ENCODE measurements at regions not wholly inside any gene's neighbourhood (a gene's known extent, or its start where the extent isn't known, plus 50 kb on each side); places are given as distances from the start of the nearest gene placed in this dataset.

DNA sequence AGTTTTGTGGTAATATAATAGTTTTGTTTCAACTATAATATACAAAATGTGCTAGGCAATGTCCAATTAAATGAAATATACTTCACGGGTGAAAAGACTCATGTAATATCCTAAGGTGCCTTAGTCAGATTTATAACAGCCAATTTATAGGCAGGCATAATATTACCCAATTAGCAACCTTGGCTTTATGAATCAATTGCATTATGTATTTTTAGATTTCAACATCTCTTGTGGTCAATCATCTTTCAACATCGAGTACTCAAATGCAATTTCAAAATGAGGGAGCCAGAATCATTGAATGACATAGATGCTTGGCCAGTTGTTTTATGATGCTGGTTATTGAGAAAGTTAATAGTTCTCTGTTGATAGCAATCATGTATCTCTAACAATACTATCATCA, 110.3 kb upstream of the SP8 start:
- Histone ChIP-seq H3K36me3 (no peaks in the 10 kb centered on the region), H3K4me3 (ENCODE audit: low read depth, low read length) (no peak overlapping the region), H3K9me3 (ENCODE audit: severe bottlenecking) (peaks cover 8% of the 10 kb centered on the region), H3K27me3 (ENCODE audit: insufficient read depth, low read depth, severe bottlenecking) (no peaks in the 10 kb centered on the region), H3K27ac (no peak overlapping the region)
- TF ChIP-seq, protein P1, sequence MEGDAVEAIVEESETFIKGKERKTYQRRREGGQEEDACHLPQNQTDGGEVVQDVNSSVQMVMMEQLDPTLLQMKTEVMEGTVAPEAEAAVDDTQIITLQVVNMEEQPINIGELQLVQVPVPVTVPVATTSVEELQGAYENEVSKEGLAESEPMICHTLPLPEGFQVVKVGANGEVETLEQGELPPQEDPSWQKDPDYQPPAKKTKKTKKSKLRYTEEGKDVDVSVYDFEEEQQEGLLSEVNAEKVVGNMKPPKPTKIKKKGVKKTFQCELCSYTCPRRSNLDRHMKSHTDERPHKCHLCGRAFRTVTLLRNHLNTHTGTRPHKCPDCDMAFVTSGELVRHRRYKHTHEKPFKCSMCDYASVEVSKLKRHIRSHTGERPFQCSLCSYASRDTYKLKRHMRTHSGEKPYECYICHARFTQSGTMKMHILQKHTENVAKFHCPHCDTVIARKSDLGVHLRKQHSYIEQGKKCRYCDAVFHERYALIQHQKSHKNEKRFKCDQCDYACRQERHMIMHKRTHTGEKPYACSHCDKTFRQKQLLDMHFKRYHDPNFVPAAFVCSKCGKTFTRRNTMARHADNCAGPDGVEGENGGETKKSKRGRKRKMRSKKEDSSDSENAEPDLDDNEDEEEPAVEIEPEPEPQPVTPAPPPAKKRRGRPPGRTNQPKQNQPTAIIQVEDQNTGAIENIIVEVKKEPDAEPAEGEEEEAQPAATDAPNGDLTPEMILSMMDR (IDR thresholded peaks at IDR 0.05; ENCODE audit: low read depth, low read length) = no peak
- no peak for DNase-seq

DNA sequence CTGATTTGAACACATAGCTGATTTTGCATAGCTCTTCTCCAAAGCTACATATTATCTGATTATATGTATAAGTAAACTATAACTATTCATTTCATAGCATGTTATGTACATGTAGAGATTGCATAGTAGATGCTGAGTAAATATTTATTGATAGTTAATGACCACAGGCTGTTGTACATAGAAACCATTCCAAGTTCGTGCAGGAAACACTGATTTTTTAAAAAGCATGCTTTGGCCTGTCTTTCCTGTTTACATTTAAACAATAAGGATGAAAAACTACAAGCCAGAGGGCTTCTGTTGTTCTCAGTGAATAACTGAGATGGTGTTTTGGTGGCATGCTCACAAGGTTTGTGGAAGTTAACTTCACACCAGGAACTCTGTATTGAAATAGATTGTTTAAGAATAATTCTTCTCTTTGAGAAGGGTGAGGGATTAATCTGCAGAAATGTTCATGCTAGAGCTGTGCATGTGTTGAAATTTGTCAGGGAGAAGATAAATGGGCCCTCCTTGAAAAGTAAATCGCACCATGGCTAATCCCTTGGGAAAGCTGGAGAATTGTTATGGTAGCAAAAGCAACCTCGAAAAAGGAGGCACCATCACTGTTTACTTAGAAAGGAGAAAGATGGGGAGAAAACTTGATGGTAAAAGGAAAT, 120.2 kb upstream of the SP8 start:
- Histone ChIP-seq H3K27me3 (ENCODE audit: insufficient read depth, low read depth, severe bottlenecking) (peaks cover 2% of the 10 kb centered on the region), H3K36me3 (no peaks in the 10 kb centered on the region), H3K27ac (no peak overlapping the region), H3K9me3 (ENCODE audit: severe bottlenecking) (peaks cover 6% of the 10 kb centered on the region), H3K4me3 (ENCODE audit: low read depth, low read length) (no peak overlapping the region)
- TF ChIP-seq, protein P1 (IDR thresholded peaks at IDR 0.05; ENCODE audit: low read depth, low read length) = no peak
- no peak for DNase-seq

DNA sequence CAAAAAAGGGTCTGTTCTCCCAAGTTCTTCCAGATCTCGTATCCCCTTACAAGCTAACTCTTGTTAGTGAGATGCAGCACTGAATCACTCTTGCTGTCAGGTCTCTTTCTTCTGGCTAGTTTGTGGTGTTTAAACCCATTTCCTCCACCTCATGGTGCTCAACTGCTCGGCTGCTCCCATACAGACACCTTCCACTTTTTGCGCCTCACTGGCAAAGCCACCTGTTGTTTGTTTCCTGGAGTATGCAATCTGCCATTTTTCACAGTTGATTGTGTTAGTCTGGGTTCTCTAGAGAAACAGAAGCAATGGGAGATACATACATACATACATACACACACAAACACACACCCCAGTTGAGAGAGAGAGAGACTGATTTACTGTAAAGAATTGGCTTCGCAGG, 124.4 kb upstream of the SP8 start:
- Histone ChIP-seq H3K4me3 (ENCODE audit: low read depth, low read length) (no peak overlapping the region), H3K27ac (no peak overlapping the region), H3K36me3 (no peaks in the 10 kb centered on the region), H3K9me3 (ENCODE audit: severe bottlenecking) (no peaks in the 10 kb centered on the region), H3K27me3 (ENCODE audit: insufficient read depth, low read depth, severe bottlenecking) (peaks cover 5% of the 10 kb centered on the region)
- no peak for DNase-seq
- TF ChIP-seq, protein P1 (IDR thresholded peaks at IDR 0.05; ENCODE audit: low read depth, low read length) = no peak

DNA sequence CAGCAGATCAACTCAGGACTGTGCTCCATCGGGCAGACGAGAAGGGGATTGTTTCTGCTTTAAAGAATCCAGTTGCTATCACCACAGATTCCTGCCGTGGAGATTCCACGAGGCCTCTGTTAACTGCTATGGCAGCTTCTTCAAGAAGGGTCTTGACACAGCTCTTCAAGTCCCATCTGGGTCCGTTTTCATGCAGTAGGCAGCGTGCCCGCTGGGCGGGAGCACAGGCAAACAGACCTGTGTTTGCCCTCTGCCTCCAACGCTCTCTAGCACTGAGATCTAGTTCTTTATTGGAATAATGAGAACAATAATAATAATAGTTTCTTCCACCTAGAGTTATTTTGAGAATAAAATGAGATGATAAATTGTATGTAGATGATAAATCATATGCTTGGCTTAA, 127.2 kb upstream of the SP8 start:
- peaks cover 4% of the 10 kb centered on the region for H3K27me3 ChIP-seq (ENCODE audit: insufficient read depth, low read depth, severe bottlenecking)
- TF ChIP-seq, protein P1 (IDR thresholded peaks at IDR 0.05; ENCODE audit: low read depth, low read length) = no peak
- no peak overlapping the region for H3K4me3 ChIP-seq (ENCODE audit: low read depth, low read length)
- no peak overlapping the region for H3K27ac ChIP-seq
- DNase-seq = no peak
- H3K36me3 ChIP-seq = no peaks in the 10 kb centered on the region
- H3K9me3 ChIP-seq (ENCODE audit: severe bottlenecking) = no peaks in the 10 kb centered on the region

DNA sequence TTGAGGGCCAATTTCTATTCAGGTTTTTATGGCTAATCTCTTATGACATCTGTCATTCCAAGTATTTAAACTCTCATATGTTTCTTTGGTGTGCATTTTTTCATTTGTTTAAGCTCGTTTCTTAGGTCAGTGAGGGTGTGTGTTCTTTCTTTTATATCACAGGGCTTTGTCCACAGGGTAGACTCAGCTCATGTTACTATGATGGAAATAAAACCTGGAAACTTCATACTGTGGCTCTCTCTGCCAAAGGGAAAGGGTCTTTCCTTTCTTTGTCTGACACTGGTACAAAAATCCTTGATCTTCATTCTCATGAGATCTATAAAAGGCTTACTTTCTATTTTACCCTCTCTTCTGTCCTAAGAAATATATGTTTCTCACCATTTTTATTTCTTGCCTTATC, 129.6 kb upstream of the SP8 start:
- no peaks in the 10 kb centered on the region for H3K36me3 ChIP-seq
- H3K27ac ChIP-seq = no peak overlapping the region
- no peak overlapping the region for H3K4me3 ChIP-seq (ENCODE audit: low read depth, low read length)
- TF ChIP-seq, protein P1 (IDR thresholded peaks at IDR 0.05; ENCODE audit: low read depth, low read length) = no peak
- H3K9me3 ChIP-seq (ENCODE audit: severe bottlenecking) = no peaks in the 10 kb centered on the region
- peaks cover 4% of the 10 kb centered on the region for H3K27me3 ChIP-seq (ENCODE audit: insufficient read depth, low read depth, severe bottlenecking)
- no peak for DNase-seq

DNA sequence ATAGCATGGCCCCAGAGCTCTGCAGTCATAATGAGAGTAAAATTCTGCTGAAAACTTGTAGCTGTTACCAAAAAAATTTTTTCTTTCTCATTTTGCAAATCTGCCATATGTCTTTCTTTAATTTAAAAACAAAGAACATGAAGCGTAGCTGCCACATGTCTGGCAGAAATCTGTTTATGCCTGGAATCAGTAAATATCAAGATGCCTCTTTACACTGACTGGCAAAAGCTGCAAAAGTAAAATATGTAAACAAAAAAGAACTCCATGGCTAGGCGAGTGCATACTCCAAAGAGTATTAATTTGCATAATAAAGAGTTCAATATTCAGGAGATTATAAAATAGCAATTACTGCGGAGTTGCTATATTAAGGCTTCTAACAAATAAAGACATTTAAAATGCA, 130.9 kb upstream of the SP8 start:
- Histone ChIP-seq H3K27ac (no peak overlapping the region), H3K4me3 (ENCODE audit: low read depth, low read length) (no peak overlapping the region), H3K36me3 (no peaks in the 10 kb centered on the region), H3K27me3 (ENCODE audit: insufficient read depth, low read depth, severe bottlenecking) (peaks cover 4% of the 10 kb centered on the region), H3K9me3 (ENCODE audit: severe bottlenecking) (no peaks in the 10 kb centered on the region)
- TF ChIP-seq, protein P1 (IDR thresholded peaks at IDR 0.05; ENCODE audit: low read depth, low read length) = no peak
- no peak for DNase-seq

All from WERI-Rb-1 (cell line).